ENCODE measurements at regions not wholly inside any gene's neighbourhood (a gene's known extent, or its start where the extent isn't known, plus 50 kb on each side); places are given as distances from the start of the nearest gene placed in this dataset.

GRCh38 chr2:65494078-65494477, 61.7 kb upstream of the SPRED2 start:
- TF ChIP-seq ZFX (IDR thresholded peaks at IDR 0.05), result no peak
- TF ChIP-seq, protein P1, sequence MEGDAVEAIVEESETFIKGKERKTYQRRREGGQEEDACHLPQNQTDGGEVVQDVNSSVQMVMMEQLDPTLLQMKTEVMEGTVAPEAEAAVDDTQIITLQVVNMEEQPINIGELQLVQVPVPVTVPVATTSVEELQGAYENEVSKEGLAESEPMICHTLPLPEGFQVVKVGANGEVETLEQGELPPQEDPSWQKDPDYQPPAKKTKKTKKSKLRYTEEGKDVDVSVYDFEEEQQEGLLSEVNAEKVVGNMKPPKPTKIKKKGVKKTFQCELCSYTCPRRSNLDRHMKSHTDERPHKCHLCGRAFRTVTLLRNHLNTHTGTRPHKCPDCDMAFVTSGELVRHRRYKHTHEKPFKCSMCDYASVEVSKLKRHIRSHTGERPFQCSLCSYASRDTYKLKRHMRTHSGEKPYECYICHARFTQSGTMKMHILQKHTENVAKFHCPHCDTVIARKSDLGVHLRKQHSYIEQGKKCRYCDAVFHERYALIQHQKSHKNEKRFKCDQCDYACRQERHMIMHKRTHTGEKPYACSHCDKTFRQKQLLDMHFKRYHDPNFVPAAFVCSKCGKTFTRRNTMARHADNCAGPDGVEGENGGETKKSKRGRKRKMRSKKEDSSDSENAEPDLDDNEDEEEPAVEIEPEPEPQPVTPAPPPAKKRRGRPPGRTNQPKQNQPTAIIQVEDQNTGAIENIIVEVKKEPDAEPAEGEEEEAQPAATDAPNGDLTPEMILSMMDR (conservative IDR thresholded peaks at IDR 0.05), result no peak
- no peak overlapping the region for H3K27ac ChIP-seq

DNA sequence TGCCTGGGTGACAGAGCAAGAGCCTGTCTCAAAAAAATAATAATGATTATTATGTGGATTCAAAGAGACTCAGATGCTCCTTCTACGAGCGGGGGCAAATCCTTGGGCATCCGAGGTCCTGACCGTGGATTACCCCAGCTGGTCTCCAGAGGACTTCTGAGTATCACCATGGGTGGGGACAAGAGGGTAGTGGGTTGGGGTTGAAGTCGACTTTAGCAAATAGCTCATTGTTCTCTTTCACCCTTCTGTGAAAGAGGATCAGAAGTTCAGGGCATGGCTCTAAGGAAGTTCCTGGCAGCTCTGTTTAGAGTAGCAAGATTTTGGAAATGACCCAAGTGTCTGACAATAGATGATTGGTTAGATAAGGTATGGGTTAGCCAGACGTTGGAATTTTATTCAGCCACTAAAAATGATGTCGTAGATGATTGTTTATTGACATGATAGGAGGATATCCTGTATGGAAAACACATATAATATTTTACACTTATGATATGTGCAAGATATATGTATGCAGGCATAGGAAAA, 59.0 kb upstream of the SPRED2 start:
- no peak overlapping the region for H3K27ac ChIP-seq
- TF ChIP-seq ZFX (IDR thresholded peaks at IDR 0.05), result no peak
- TF ChIP-seq, protein P1 (conservative IDR thresholded peaks at IDR 0.05), result no peak

DNA sequence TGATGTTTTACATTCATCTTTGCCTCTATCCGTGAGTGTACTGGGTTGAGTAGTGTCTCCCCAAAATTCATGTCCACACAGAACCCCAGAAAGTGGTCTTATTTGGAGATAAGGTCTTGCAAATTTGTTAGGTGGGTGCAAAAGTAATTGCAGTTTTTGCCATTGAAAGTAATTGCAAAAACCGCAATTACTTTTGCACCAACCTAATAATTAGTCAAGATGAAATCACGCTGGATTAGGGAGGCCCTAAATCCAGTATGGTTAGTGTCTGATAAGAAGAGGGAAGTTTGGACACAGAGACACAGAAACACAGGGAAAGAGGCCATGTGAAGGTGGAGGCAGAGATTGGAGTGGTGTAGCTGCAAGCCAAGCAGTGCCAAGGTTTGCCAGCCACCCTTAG, 57.8 kb upstream of the SPRED2 start:
- no peak overlapping the region for H3K27ac ChIP-seq
- TF ChIP-seq, protein P1 (conservative IDR thresholded peaks at IDR 0.05), result no peak
- no peak for TF ChIP-seq ZFX (IDR thresholded peaks at IDR 0.05)

- TF ChIP-seq ZFX (IDR thresholded peaks at IDR 0.05), result no peak
- TF ChIP-seq, protein P1 (conservative IDR thresholded peaks at IDR 0.05), result no peak
- no peak overlapping the region for H3K27ac ChIP-seq
Measured at GRCh38 chr2:65489269-65489668, 56.9 kb upstream of the SPRED2 start.

- no peak overlapping the region for H3K27ac ChIP-seq
- no peak for TF ChIP-seq ZFX (IDR thresholded peaks at IDR 0.05)
- TF ChIP-seq, protein P1 (conservative IDR thresholded peaks at IDR 0.05), result no peak
Measured at GRCh38 chr2:65488527-65488926, 56.1 kb upstream of the SPRED2 start.

GRCh38 chr2:65487404-65487803, 55.0 kb upstream of the SPRED2 start:
- H3K27ac ChIP-seq, result no peak overlapping the region
- TF ChIP-seq ZFX (IDR thresholded peaks at IDR 0.05), result no peak
- TF ChIP-seq, protein P1 (conservative IDR thresholded peaks at IDR 0.05), result no peak

DNA sequence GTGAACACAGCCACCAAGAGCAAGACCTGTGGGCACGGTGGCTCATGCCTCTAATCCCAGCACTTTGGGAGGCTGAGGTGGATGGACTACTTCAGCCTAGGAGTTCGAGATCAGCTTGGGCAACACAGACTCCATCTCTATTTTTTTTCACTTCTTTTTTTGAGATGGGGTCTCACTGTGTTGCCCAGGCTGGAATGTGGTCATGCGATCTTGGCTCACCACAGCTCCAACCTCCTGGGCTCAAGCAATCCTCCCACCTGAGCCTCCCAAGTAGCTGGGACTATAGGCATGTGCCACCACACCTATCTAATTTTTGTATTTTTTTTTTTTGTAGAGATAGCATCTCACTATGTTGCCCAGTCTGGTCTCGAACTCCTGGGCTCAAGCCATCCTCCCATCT, 54.4 kb upstream of the SPRED2 start:
- no peak for TF ChIP-seq ZFX (IDR thresholded peaks at IDR 0.05)
- TF ChIP-seq, protein P1 (conservative IDR thresholded peaks at IDR 0.05), result no peak
- H3K27ac ChIP-seq, result no peak overlapping the region

Data from C4-2B (cell line).